CD4-positive, alpha-beta memory T cell (primary cell): ENCODE measurements at regions not wholly inside any gene's neighbourhood (a gene's known extent, or its start where the extent isn't known, plus 50 kb on each side); places are given as distances from the start of the nearest gene placed in this dataset.

Source experiments
- CTCF ChIA-PET: fragments of 350-600 bp; sonication (Branson Sonifier 250); formaldehyde crosslinking; loops from one replicate; lab custom pipeline; 2021; ENCODE audit warnings: inconsistent platforms; ENCODE audit not compliant: partially characterized antibody; lab: Charles Lee
- POLR2A ChIA-PET: fragments of 350-600 bp; sonication (Branson Sonifier 250); formaldehyde crosslinking; loops from one replicate; lab custom pipeline; 2021; ENCODE audit not compliant: partially characterized antibody; lab: Charles Lee
- DNase-seq, 5 donors: peaks; one replicate each; pipeline versions ENCODE4 v3.0.0 to v3.0.0-alpha.2; 2020 to 2022; ENCODE audit warnings: mixed read lengths in 1 of 5
- H3K27ac ChIP-seq: one replicate; pipeline ENCODE4 v1.7.0; 2013; ENCODE audit warnings: low read depth, low read length
- H3K27me3 ChIP-seq: 2 replicates; pipeline ENCODE4 v1.7.0; 2013; ENCODE audit warnings: mild to moderate bottlenecking, low read length, moderate library complexity; ENCODE audit not compliant: insufficient read depth
- H3K36me3 ChIP-seq: 2 replicates; pipeline ENCODE4 v1.7.0; 2013; ENCODE audit warnings: mild to moderate bottlenecking, low read length, moderate library complexity; ENCODE audit not compliant: insufficient read depth
- H3K4me1 ChIP-seq: 2 replicates; pipeline ENCODE4 v1.7.0; 2013; ENCODE audit warnings: mild to moderate bottlenecking, low read length, moderate library complexity; ENCODE audit not compliant: insufficient read depth
- H3K4me3 ChIP-seq, 2 donors: one replicate each; pipeline ENCODE4 v1.7.0; 2013; ENCODE audit warnings: low read length in 2 of 2, mild to moderate bottlenecking in 1 of 2
- H3K9me3 ChIP-seq, 2 donors: one replicate each; pipeline ENCODE4 v1.7.0; 2013; ENCODE audit warnings: low read length in 2 of 2, control low read depth in 1 of 2; ENCODE audit not compliant: control insufficient read depth in 1 of 2
- H3K27ac Mint-ChIP-seq, 7 donors: one replicate each; pipeline ENCODE4 v1.8.0; 2020 to 2021; ENCODE audit warnings: mixed read lengths in 7 of 7, mild to moderate bottlenecking in 6 of 7, inconsistent platforms in 3 of 7, moderate library complexity in 3 of 7
- H3K27me3 Mint-ChIP-seq, 2 donors: one replicate each; pipeline ENCODE4 v1.8.0; 2020 to 2021; ENCODE audit warnings: mixed read lengths in 2 of 2
- H3K36me3 Mint-ChIP-seq, 2 donors: one replicate each; pipeline ENCODE4 v1.8.0; 2020 to 2021; ENCODE audit warnings: mixed read lengths in 2 of 2, inconsistent platforms in 1 of 2, mild to moderate bottlenecking in 1 of 2
- H3K4me1 Mint-ChIP-seq, 4 donors: one replicate each; pipeline ENCODE4 v1.8.0; 2020 to 2021; ENCODE audit warnings: mixed read lengths in 4 of 4, mild to moderate bottlenecking in 1 of 4
- H3K4me3 Mint-ChIP-seq, 8 donors: one replicate each; pipeline ENCODE4 v1.8.0; 2020 to 2021; ENCODE audit warnings: mixed read lengths in 8 of 8, mild to moderate bottlenecking in 7 of 8, moderate library complexity in 6 of 8, inconsistent platforms in 3 of 8
- H3K9me3 Mint-ChIP-seq, 8 donors: one replicate each; pipeline ENCODE4 v1.8.0; 2020 to 2021; ENCODE audit warnings: mixed read lengths in 8 of 8, mild to moderate bottlenecking in 5 of 8, inconsistent platforms in 3 of 8, moderate library complexity in 1 of 8
- intact Hi-C: fragments of 100-400 bp; cut with micrococcal nuclease; formaldehyde crosslinking; loops from one replicate; pipeline ENCODE4 v1.15.1; 2023

DNA sequence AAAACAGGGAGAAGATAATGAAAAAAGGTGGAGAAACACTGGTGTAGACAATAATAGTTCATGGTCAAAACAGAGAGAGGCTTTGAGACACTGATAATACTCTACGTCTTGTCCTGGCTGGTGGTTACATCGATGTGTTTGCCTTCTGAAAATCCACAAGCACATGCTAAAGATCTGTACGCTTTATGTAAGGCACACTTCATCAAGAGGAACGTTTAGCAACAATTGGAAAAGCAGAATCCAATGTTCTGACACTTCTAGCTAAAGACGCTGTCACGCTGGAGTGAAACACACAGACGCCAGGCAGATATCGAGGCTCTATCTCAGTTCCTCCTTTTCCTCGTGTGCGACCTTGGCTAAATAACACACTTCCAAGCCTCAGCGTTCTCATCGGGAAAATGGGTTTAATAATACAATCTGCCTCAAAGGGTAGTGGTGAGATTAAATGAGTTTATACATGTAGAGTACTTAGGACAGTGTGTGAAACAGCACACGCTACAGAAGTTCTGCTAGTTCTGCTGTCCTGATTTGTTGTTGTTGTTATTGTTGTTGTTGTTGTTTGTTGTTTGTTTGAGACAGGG lies 386.1 kb downstream of the SETD4 start:
- H3K4me1 ChIP-seq = no peaks in the 10 kb centered on the region
- H3K27me3 Mint-ChIP-seq = peaks cover 11 to 15% of the 10 kb centered on the region in 2 donors
- H3K36me3 Mint-ChIP-seq = no peaks in the 10 kb centered on the region
- intact Hi-C loops = no loop called here
- no peak overlapping the region for H3K27ac Mint-ChIP-seq
- no peak overlapping the region for H3K4me3 ChIP-seq
- no peak overlapping the region for H3K4me3 Mint-ChIP-seq
- peaks cover 0 to 1% (median 0%) of the 10 kb centered on the region in 4 donors for H3K4me1 Mint-ChIP-seq
- H3K9me3 Mint-ChIP-seq = peaks cover 0 to 4% (median 0%) of the 10 kb centered on the region in 8 donors
- H3K27me3 ChIP-seq = no peaks in the 10 kb centered on the region
- no peaks in the 10 kb centered on the region for H3K36me3 ChIP-seq
- H3K9me3 ChIP-seq = no peaks in the 10 kb centered on the region
- CTCF ChIA-PET = no interaction called here
- POLR2A ChIA-PET = no interaction called here
- H3K27ac ChIP-seq = no peak overlapping the region
- DNase-seq = no peak

DNA sequence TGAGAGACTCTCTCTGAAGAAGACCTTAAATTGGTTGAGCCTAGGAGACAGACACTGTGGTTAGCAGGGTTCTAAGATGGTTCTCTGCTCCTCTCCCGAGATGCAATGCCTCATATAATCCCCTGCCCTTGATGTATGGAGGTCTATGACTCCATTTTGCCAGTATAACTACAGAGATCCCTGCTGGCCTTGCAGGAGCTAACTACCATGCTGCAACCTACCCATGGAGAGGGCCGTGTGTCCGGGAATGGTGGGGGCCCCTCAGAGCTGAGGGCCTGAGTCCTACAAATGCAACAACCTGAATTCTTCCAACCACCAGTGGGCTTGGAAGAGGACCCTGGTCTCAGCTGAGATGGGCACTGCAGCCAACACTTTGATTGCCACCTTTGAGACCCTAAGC lies 388.0 kb downstream of the SETD4 start:
- Mint-ChIP-seq H3K36me3 (no peaks in the 10 kb centered on the region), H3K27ac (no peak overlapping the region), H3K4me3 (no peak overlapping the region), H3K27me3 (peaks cover 8 to 13% of the 10 kb centered on the region in 2 donors), H3K9me3 (no peaks in the 10 kb centered on the region), H3K4me1 (no peaks in the 10 kb centered on the region)
- H3K9me3 ChIP-seq = no peaks in the 10 kb centered on the region
- H3K4me3 ChIP-seq = no peak overlapping the region
- ChIA-PET CTCF (no interaction called here), POLR2A (no interaction called here)
- DNase-seq = no peak
- no peaks in the 10 kb centered on the region for H3K36me3 ChIP-seq
- H3K27me3 ChIP-seq = no peaks in the 10 kb centered on the region
- H3K4me1 ChIP-seq = no peaks in the 10 kb centered on the region
- no peak overlapping the region for H3K27ac ChIP-seq
- intact Hi-C loops = no loop called here

- Mint-ChIP-seq H3K36me3 (no peaks in the 10 kb centered on the region), H3K9me3 (no peaks in the 10 kb centered on the region), H3K27me3 (peaks cover 1 to 13% of the 10 kb centered on the region in 2 donors), H3K27ac (no peak overlapping the region), H3K4me3 (no peak overlapping the region), H3K4me1 (no peaks in the 10 kb centered on the region)
- no peaks in the 10 kb centered on the region for H3K27me3 ChIP-seq
- no peak overlapping the region for H3K4me3 ChIP-seq
- H3K36me3 ChIP-seq = no peaks in the 10 kb centered on the region
- ChIA-PET CTCF (no interaction called here), POLR2A (no interaction called here)
- no peak overlapping the region for H3K27ac ChIP-seq
- intact Hi-C loops = no loop called here
- DNase-seq = no peak
- H3K9me3 ChIP-seq = no peaks in the 10 kb centered on the region
- H3K4me1 ChIP-seq = no peaks in the 10 kb centered on the region
These were observed 395.6 kb downstream of the SETD4 start for GRCh38 chr21:35664683-35665082.

DNA sequence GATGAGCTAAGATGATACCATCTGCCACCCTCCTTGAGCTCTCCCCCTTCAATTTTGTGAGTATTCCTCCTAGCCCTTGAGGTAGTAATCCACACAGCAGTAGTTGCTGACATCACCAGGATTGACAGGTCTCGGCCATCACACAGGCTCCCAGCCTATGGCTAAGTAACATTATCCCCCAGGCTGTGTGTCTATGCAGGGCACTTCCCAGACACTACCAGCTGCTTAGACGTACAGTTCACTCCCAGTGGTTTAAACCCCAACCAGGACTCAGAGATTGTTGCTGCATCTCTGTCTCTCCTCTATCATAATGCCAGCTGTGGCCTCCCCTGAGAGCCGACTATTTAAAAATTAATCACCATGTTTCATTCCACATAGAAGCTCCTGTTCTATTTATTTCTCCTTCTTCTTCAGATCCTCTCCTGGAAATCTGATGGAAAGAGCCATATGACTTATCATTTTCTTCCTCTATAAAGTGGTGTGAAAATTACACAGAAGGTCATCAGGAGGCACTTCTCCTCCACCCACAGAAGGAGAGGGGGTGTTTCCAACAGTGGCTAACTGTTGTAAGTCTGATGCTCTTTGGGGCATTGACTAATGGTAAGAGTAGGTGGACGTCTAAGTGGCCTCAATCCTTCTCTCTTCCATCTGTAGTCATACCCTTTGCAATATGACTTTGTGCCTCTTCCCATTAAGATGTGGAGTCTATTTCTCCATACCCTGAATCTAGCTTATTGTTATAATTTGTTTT lies 396.3 kb downstream of the SETD4 start:
- Mint-ChIP-seq H3K27me3 (peaks cover 0 to 13% of the 10 kb centered on the region in 2 donors), H3K36me3 (no peaks in the 10 kb centered on the region), H3K4me1 (no peaks in the 10 kb centered on the region), H3K9me3 (no peaks in the 10 kb centered on the region), H3K4me3 (no peak overlapping the region), H3K27ac (no peak overlapping the region)
- Histone ChIP-seq H3K27me3 (no peaks in the 10 kb centered on the region), H3K27ac (no peak overlapping the region), H3K9me3 (no peaks in the 10 kb centered on the region), H3K4me1 (no peaks in the 10 kb centered on the region), H3K4me3 (no peak overlapping the region), H3K36me3 (no peaks in the 10 kb centered on the region)
- ChIA-PET POLR2A (no interaction called here), CTCF (no interaction called here)
- intact Hi-C loops = no loop called here
- no peak for DNase-seq

DNA sequence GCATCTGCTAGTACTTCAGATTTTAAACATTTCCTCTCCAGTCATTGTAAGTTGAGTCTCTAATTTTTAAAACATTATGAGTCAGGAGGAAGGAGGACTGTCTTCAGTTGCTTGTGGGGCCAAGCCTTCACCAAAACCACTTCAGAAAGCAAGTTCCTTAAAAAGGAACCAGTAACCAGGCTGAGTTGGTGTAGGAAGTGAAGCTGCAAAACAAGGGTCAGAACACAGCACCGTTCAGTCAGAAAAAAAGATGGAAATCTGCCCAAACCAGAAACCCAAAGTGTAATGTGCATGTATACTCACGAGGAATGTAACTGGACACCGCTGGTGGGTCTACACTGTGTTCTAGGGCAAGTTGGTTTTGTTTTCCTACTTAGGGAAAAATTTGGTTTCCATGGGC lies 402.1 kb downstream of the SETD4 start:
- intact Hi-C loops = no loop called here
- H3K27me3 Mint-ChIP-seq = peaks cover 0 to 6% of the 10 kb centered on the region in 2 donors
- POLR2A ChIA-PET = no interaction called here

DNA sequence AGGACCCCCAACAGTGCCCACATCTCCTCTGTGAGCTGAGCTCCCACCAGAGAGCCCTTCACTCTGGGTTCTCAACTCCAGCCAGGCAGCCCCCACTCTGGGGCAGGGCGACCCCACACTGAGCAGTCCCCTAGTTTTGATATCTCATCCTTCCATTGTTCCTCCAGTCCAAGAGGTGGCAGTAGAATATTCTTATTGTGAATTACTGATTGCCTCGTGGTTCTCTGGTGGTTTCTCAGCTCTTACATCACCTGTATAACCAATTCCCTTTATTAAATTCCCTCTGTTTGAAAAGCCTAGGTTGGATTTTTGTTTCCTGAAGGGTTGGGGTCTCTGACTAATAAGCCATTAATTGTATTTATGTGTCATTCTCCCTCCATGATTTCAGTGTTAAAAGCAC lies 407.5 kb downstream of the SETD4 start:
- no peak overlapping the region for H3K4me3 ChIP-seq
- H3K27me3 ChIP-seq = no peaks in the 10 kb centered on the region
- CTCF ChIA-PET = no interaction called here
- Mint-ChIP-seq H3K27ac (no peak overlapping the region), H3K9me3 (peaks cover 0 to 3% (median 0%) of the 10 kb centered on the region in 8 donors), H3K4me3 (no peak overlapping the region), H3K27me3 (peaks cover 9% of the 10 kb centered on the region in 2 donors), H3K4me1 (no peaks in the 10 kb centered on the region), H3K36me3 (no peaks in the 10 kb centered on the region)
- POLR2A ChIA-PET = no interaction called here
- no peaks in the 10 kb centered on the region for H3K9me3 ChIP-seq
- no peak for DNase-seq
- no peak overlapping the region for H3K27ac ChIP-seq
- no peaks in the 10 kb centered on the region for H3K4me1 ChIP-seq
- intact Hi-C loops = no loop called here
- no peaks in the 10 kb centered on the region for H3K36me3 ChIP-seq

More for the DNA sequence above, 402.1 kb downstream of the SETD4 start:
- DNase-seq = no peak
- Histone ChIP-seq H3K4me3 (no peak overlapping the region), H3K27ac (no peak overlapping the region), H3K9me3 (no peaks in the 10 kb centered on the region), H3K4me1 (no peaks in the 10 kb centered on the region), H3K36me3 (no peaks in the 10 kb centered on the region), H3K27me3 (no peaks in the 10 kb centered on the region)
- H3K36me3 Mint-ChIP-seq = no peaks in the 10 kb centered on the region
- H3K9me3 Mint-ChIP-seq = peaks cover 0 to 3% (median 0%) of the 10 kb centered on the region in 8 donors
- H3K4me1 Mint-ChIP-seq = no peaks in the 10 kb centered on the region
- H3K4me3 Mint-ChIP-seq = no peak overlapping the region
- no peak overlapping the region for H3K27ac Mint-ChIP-seq
- CTCF ChIA-PET = no interaction called here

- no peaks in the 10 kb centered on the region for H3K9me3 ChIP-seq
- intact Hi-C loops = no loop called here
- ChIA-PET POLR2A (no interaction called here), CTCF (no interaction called here)
- no peak overlapping the region for H3K4me3 ChIP-seq
- Mint-ChIP-seq H3K27me3 (peaks cover 9 to 10% of the 10 kb centered on the region in 2 donors), H3K4me3 (no peak overlapping the region), H3K36me3 (no peaks in the 10 kb centered on the region), H3K9me3 (peaks cover 0 to 3% (median 0%) of the 10 kb centered on the region in 8 donors), H3K27ac (no peak overlapping the region), H3K4me1 (no peaks in the 10 kb centered on the region)
- no peak for DNase-seq
- no peaks in the 10 kb centered on the region for H3K4me1 ChIP-seq
- H3K27me3 ChIP-seq = no peaks in the 10 kb centered on the region
- H3K36me3 ChIP-seq = no peaks in the 10 kb centered on the region
- no peak overlapping the region for H3K27ac ChIP-seq
These were observed 408.1 kb downstream of the SETD4 start for GRCh38 chr21:35652196-35652595.
